ENCODE measurements at regions not wholly inside any gene's neighbourhood (a gene's known extent, or its start where the extent isn't known, plus 50 kb on each side); places are given as distances from the start of the nearest gene placed in this dataset.

- WGBS, 2 donors: 94 to 95% methylated on average over 3 of the region's 3 CpGs
- no peak for DNase-seq (ENCODE audit: low spot score in 2 of 2)
- H3K4me3 ChIP-seq (ENCODE audit: low read depth, poor library complexity, severe bottlenecking): no peak overlapping the region
- intact Hi-C loops (cut with DNase I; ENCODE audit: low total_unique reads): no loop called here
- TF ChIP-seq POLR2A (IDR thresholded peaks at IDR 0.05) (no peak), CTCF (IDR thresholded peaks at IDR 0.05) (no peak)
These were observed 633.1 kb upstream of the SETBP1 start for GRCh38 chr18:44047585-44047984.

- DNase-seq (ENCODE audit: low spot score in 2 of 2): no peak
- TF ChIP-seq POLR2A (IDR thresholded peaks at IDR 0.05) (no peak), CTCF (IDR thresholded peaks at IDR 0.05) (no peak)
- intact Hi-C loops (cut with DNase I; ENCODE audit: low total_unique reads): no loop called here
- H3K4me3 ChIP-seq (ENCODE audit: low read depth, poor library complexity, severe bottlenecking): no peak overlapping the region
- 77% methylated on average over 3 of the region's 3 CpGs for WGBS, 2 donors
These were observed 632.3 kb upstream of the SETBP1 start for GRCh38 chr18:44048435-44048834.

GRCh38 chr18:44048846-44049245, 631.8 kb upstream of the SETBP1 start:
- 65% methylated on average over 2 of the region's 2 CpGs for WGBS, 2 donors
- intact Hi-C loops (cut with DNase I; ENCODE audit: low total_unique reads): no loop called here
- TF ChIP-seq POLR2A (IDR thresholded peaks at IDR 0.05) (no peak), CTCF (IDR thresholded peaks at IDR 0.05) (no peak)
- DNase-seq (ENCODE audit: low spot score in 2 of 2): no peak
- H3K4me3 ChIP-seq (ENCODE audit: low read depth, poor library complexity, severe bottlenecking): no peak overlapping the region

- no peak for TF ChIP-seq CTCF (IDR thresholded peaks at IDR 0.05)
- no peak for TF ChIP-seq POLR2A (IDR thresholded peaks at IDR 0.05)
- WGBS, 2 donors: 66 to 69% methylated on average over 1 of the region's 1 CpG
- intact Hi-C loops (cut with DNase I; ENCODE audit: low total_unique reads): no loop called here
These were observed 629.7 kb upstream of the SETBP1 start for GRCh38 chr18:44051026-44051425.

GRCh38 chr18:44054514-44054913, 626.2 kb upstream of the SETBP1 start:
- DNase-seq (ENCODE audit: low spot score in 2 of 2): no peak
- intact Hi-C loops (cut with DNase I; ENCODE audit: low total_unique reads): no loop called here
- TF ChIP-seq POLR2A (IDR thresholded peaks at IDR 0.05): no peak
- TF ChIP-seq CTCF (IDR thresholded peaks at IDR 0.05): no peak
- H3K4me3 ChIP-seq (ENCODE audit: low read depth, poor library complexity, severe bottlenecking): no peak overlapping the region
- WGBS, 2 donors: 45 to 52% methylated on average over 1 of the region's 1 CpG

More at GRCh38 chr18:44051026-44051425, 629.7 kb upstream of the SETBP1 start:
- DNase-seq (ENCODE audit: low spot score in 2 of 2): no peak
- H3K4me3 ChIP-seq (ENCODE audit: low read depth, poor library complexity, severe bottlenecking): no peak overlapping the region

- 89 to 98% methylated on average over 3 of the region's 3 CpGs for WGBS, 2 donors
- intact Hi-C loops (cut with DNase I; ENCODE audit: low total_unique reads): no loop called here
These were observed 620.5 kb upstream of the SETBP1 start for GRCh38 chr18:44060197-44060596.

More at GRCh38 chr18:44060197-44060596, 620.5 kb upstream of the SETBP1 start:
- TF ChIP-seq CTCF (IDR thresholded peaks at IDR 0.05) (no peak), POLR2A (IDR thresholded peaks at IDR 0.05) (no peak)
- H3K4me3 ChIP-seq (ENCODE audit: low read depth, poor library complexity, severe bottlenecking): no peak overlapping the region
- DNase-seq (ENCODE audit: low spot score in 2 of 2): no peak
